H1 (cell line): ENCODE measurements at regions not wholly inside any gene's neighbourhood (a gene's known extent, or its start where the extent isn't known, plus 50 kb on each side); places are given as distances from the start of the nearest gene placed in this dataset.

Source experiments
- CTCF ChIA-PET: fragments of 300-600 bp; sonication (Branson Sonifier 250); formaldehyde crosslinking; loops from one replicate; lab custom pipeline; 2021; ENCODE audit not compliant: partially characterized antibody; lab: Charles Lee
- POLR2A ChIA-PET: fragments of 300-600 bp; sonication (Branson Sonifier 250); formaldehyde crosslinking; loops from one replicate; lab custom pipeline; 2021; ENCODE audit warnings: inconsistent platforms; ENCODE audit not compliant: partially characterized antibody; lab: Charles Lee
- DNase-seq, 2 experiments: peaks; one replicate each; pipeline versions ENCODE4 v3.0.0 to v3.0.0-alpha.2; 2010 to 2022; ENCODE audit warnings: low spot score in 2 of 2, low read depth in 1 of 2, mixed read lengths in 1 of 2
- FAIRE-seq: peaks from 2 replicates; lab custom pipeline; 2011; peaks lifted over from hg19 to GRCh38; lab: Jason Lieb, UNC
- H2AFZ ChIP-seq: 2 replicates; pipeline ENCODE4 v1.8.1; 2012; ENCODE audit warnings: low read length, inconsistent platforms
- H2AK5ac ChIP-seq: 2 replicates; pipeline ENCODE4 v1.6.1; 2013; ENCODE audit warnings: low read depth, low read length
- H2BK120ac ChIP-seq: replicated peaks from 2 replicates; pipeline ENCODE3; 2013; ENCODE audit warnings: low read depth, low read length, inconsistent platforms
- H2BK12ac ChIP-seq: 2 replicates; pipeline ENCODE4 v1.6.1; 2013; ENCODE audit warnings: low read depth, low read length
- H2BK15ac ChIP-seq: 2 replicates; pipeline ENCODE4 v1.6.1; 2013; ENCODE audit warnings: low read length
- H2BK20ac ChIP-seq: 2 replicates; pipeline ENCODE4 v1.6.1; 2013; ENCODE audit warnings: low read length
- H2BK5ac ChIP-seq: 2 replicates; pipeline ENCODE4 v1.6.1; 2013; ENCODE audit warnings: low read depth, low read length
- H3K14ac ChIP-seq: 2 replicates; pipeline ENCODE4 v1.6.1; 2013; ENCODE audit warnings: inconsistent platforms; ENCODE audit not compliant: insufficient read length
- H3K18ac ChIP-seq: 2 replicates; pipeline ENCODE4 v1.6.1; 2013; ENCODE audit warnings: low read length; ENCODE audit errors: extremely low read depth
- H3K23ac ChIP-seq: 2 replicates; pipeline ENCODE4 v1.6.1; 2013; ENCODE audit warnings: inconsistent platforms; ENCODE audit not compliant: insufficient read length
- H3K23me2 ChIP-seq: 2 replicates; pipeline ENCODE4 v1.6.1; 2013; ENCODE audit warnings: low read depth, low read length
- H3K27ac ChIP-seq: 2 replicates; pipeline ENCODE4 v1.6.1; 2011; ENCODE audit warnings: low read depth, low read length, inconsistent platforms
- H3K27me3 ChIP-seq, 4 experiments: replicated peaks in 1 of 4; 1 replicate in 1 of 4; 2 replicates in 3 of 4; pipeline versions ENCODE4 v1.6.1 to v1.8.1; 2011 to 2013; ENCODE audit warnings: low read length in 3 of 4, mild to moderate bottlenecking in 3 of 4, inconsistent platforms in 2 of 4, mixed read lengths in 2 of 4, moderate library complexity in 1 of 4; ENCODE audit not compliant: control insufficient read depth in 3 of 4, insufficient read depth in 3 of 4; ENCODE audit errors: extremely low read depth in 1 of 4
- H3K36me3 ChIP-seq, 4 experiments: 2 replicates each; pipeline versions ENCODE4 v1.6.1 to v1.8.1; 2011 to 2013; ENCODE audit warnings: mild to moderate bottlenecking in 4 of 4, low read length in 3 of 4, moderate library complexity in 2 of 4, control low read depth in 1 of 4, inconsistent platforms in 1 of 4; ENCODE audit not compliant: insufficient read depth in 4 of 4, control insufficient read depth in 2 of 4
- H3K4ac ChIP-seq: replicated peaks from 2 replicates; pipeline ENCODE3; 2013; ENCODE audit warnings: low read length, low read depth, mixed read lengths, inconsistent platforms; ENCODE audit not compliant: insufficient read length
- H3K4me1 ChIP-seq, 4 experiments: replicated peaks in 1 of 4; 1 replicate in 1 of 4; 2 replicates in 3 of 4; pipeline versions ENCODE4 v1.6.1 to v1.8.1; 2011 to 2013; ENCODE audit warnings: low read length in 3 of 4, inconsistent platforms in 2 of 4, mixed read lengths in 1 of 4; ENCODE audit not compliant: insufficient read depth in 4 of 4, control insufficient read depth in 3 of 4
- H3K4me2 ChIP-seq, 2 experiments: 2 replicates each; pipeline versions ENCODE4 v1.6.1 to v1.8.1; 2011 to 2013; ENCODE audit warnings: low read depth in 2 of 2, low read length in 2 of 2, control low read depth in 1 of 2, inconsistent platforms in 1 of 2, mild to moderate bottlenecking in 1 of 2; ENCODE audit not compliant: insufficient read depth in 1 of 2
- H3K4me3 ChIP-seq, 4 experiments: fragments of 200-600, 300-600 bp in 1 of 4; sonication (generic), shearing (Covaris generic), sonication (Bioruptor Twin) in 1 of 4; 2 replicates each; pipeline versions ENCODE4 v1.5.1 to v1.8.1; 2011 to 2016; ENCODE audit warnings: low read length in 4 of 4, low read depth in 3 of 4, control low read depth in 2 of 4, inconsistent platforms in 2 of 4, mild to moderate bottlenecking in 2 of 4, mixed read lengths in 1 of 4, moderate library complexity in 1 of 4; ENCODE audit not compliant: insufficient read depth in 2 of 4; ENCODE audit errors: extremely low read depth in 1 of 4
- H3K56ac ChIP-seq: replicated peaks from 2 replicates; pipeline ENCODE3; 2013; ENCODE audit warnings: low read depth, mild to moderate bottlenecking, mixed read lengths, low read length, inconsistent platforms; ENCODE audit not compliant: insufficient read length
- H3K79me1 ChIP-seq: 2 replicates; pipeline ENCODE4 v1.6.1; 2013; ENCODE audit warnings: low read depth, low read length, control low read depth
- H3K79me2 ChIP-seq, 2 experiments: 2 replicates each; pipeline versions ENCODE4 v1.6.1 to v1.8.1; 2012 to 2013; ENCODE audit warnings: low read length in 2 of 2, mild to moderate bottlenecking in 2 of 2, inconsistent platforms in 1 of 2; ENCODE audit not compliant: insufficient read depth in 2 of 2, control insufficient read depth in 1 of 2
- H3K9ac ChIP-seq, 4 experiments: replicated peaks in 1 of 4; 1 replicate in 1 of 4; 2 replicates in 3 of 4; pipeline versions ENCODE4 v1.6.1 to v1.8.1; 2011 to 2013; ENCODE audit warnings: low read depth in 3 of 4, low read length in 3 of 4, control low read depth in 2 of 4, mild to moderate bottlenecking in 2 of 4, moderate library complexity in 2 of 4, inconsistent platforms in 1 of 4; ENCODE audit errors: extremely low read depth in 1 of 4
- H3K9me3 ChIP-seq, 2 experiments: 2 replicates each; pipeline versions ENCODE4 v1.6.1 to v1.8.1; 2012 to 2013; ENCODE audit warnings: mild to moderate bottlenecking in 2 of 2, moderate library complexity in 2 of 2, control low read depth in 1 of 2, inconsistent platforms in 1 of 2, low read depth in 1 of 2, low read length in 1 of 2, mixed read lengths in 1 of 2; ENCODE audit not compliant: insufficient read depth in 2 of 2
- H4K20me1 ChIP-seq, 2 experiments: replicated peaks in 1 of 2; 2 replicates each; pipeline versions ENCODE3 to v1.8.1; 2011 to 2013; ENCODE audit warnings: inconsistent platforms in 2 of 2, low read length in 2 of 2, mild to moderate bottlenecking in 1 of 2; ENCODE audit not compliant: insufficient read depth in 2 of 2, control insufficient read depth in 1 of 2
- H4K5ac ChIP-seq: 2 replicates; pipeline ENCODE4 v1.6.1; 2013; ENCODE audit warnings: low read length, low read depth, mixed read lengths, inconsistent platforms; ENCODE audit not compliant: insufficient read length
- H4K8ac ChIP-seq: 2 replicates; pipeline ENCODE4 v1.8.0; 2013; ENCODE audit warnings: mild to moderate bottlenecking, moderate library complexity, low read length, inconsistent platforms; ENCODE audit not compliant: insufficient read depth; ENCODE audit errors: extremely low read depth
- H4K91ac ChIP-seq: replicated peaks from 2 replicates; pipeline ENCODE3; 2013; ENCODE audit warnings: low read length, mixed read lengths, inconsistent platforms; ENCODE audit not compliant: insufficient read length
- ATF2 ChIP-seq: IDR thresholded peaks from 2 replicates; pipeline ENCODE4 v1.6.1; 2012; ENCODE audit warnings: low read length, inconsistent platforms
- ATF3 ChIP-seq: IDR thresholded peaks from 2 replicates; pipeline ENCODE4 v1.6.1; 2011; ENCODE audit warnings: low read depth, mild to moderate bottlenecking, low read length; ENCODE audit not compliant: insufficient read depth
- CBX8 ChIP-seq: fragments of 300-800, 300-1000 bp; sonication (generic); IDR thresholded peaks from 2 replicates; pipeline ENCODE4 v1.7.1; 2016; ENCODE audit warnings: low read depth, low read length, borderline replicate concordance
- CEBPB ChIP-seq: IDR thresholded peaks from 2 replicates; pipeline ENCODE4 v1.6.1; 2012; ENCODE audit warnings: low read depth, low read length
- CTBP2 ChIP-seq: IDR thresholded peaks from 2 replicates; pipeline ENCODE4 v1.7.0; 2011; ENCODE audit warnings: borderline replicate concordance, mild to moderate bottlenecking, moderate library complexity, mixed read lengths, low read length; ENCODE audit not compliant: insufficient read depth, insufficient read length
- E2F6 ChIP-seq: IDR thresholded peaks from 2 replicates; pipeline ENCODE4 v1.6.1; 2012; ENCODE audit warnings: inconsistent platforms
- FOSL1 ChIP-seq: IDR thresholded peaks from 2 replicates; pipeline ENCODE4 v1.6.1; 2011; ENCODE audit warnings: mild to moderate bottlenecking, low read depth, low read length, moderate library complexity; ENCODE audit not compliant: insufficient read depth
- HDAC2 ChIP-seq, 2 experiments: fragments of 300-600 bp in 1 of 2; sonication (generic) in 1 of 2; IDR thresholded peaks; 2 replicates each; pipeline ENCODE4 v1.6.1; 2011 to 2012; ENCODE audit warnings: low read depth in 2 of 2, low read length in 2 of 2, mild to moderate bottlenecking in 2 of 2, moderate library complexity in 2 of 2, borderline replicate concordance in 1 of 2, inconsistent platforms in 1 of 2
- POLR2A ChIP-seq, 2 experiments: IDR thresholded peaks; 1 replicate in 1 of 2; 2 replicates in 1 of 2; pipeline ENCODE4 v1.6.1; 2011; ENCODE audit warnings: low read depth in 2 of 2, low read length in 2 of 2, mild to moderate bottlenecking in 2 of 2; ENCODE audit errors: control extremely low read depth in 1 of 2
- SIRT6 ChIP-seq: IDR thresholded peaks from one replicate; pipeline ENCODE4 v1.7.1; 2012; ENCODE audit warnings: low read length, inconsistent platforms
- SP4 ChIP-seq: IDR thresholded peaks from 2 replicates; pipeline ENCODE4 v1.6.1; 2012; ENCODE audit warnings: low read length, inconsistent platforms
- TCF12 ChIP-seq: IDR thresholded peaks from 2 replicates; pipeline ENCODE4 v1.6.1; 2011; ENCODE audit warnings: low read depth, mild to moderate bottlenecking, low read length
- TEAD4 ChIP-seq: IDR thresholded peaks from 2 replicates; pipeline ENCODE4 v1.6.1; 2012; ENCODE audit warnings: low read depth, low read length, inconsistent platforms, mixed read lengths
- WGBS, 2 experiments: shearing (Covaris generic) in 1 of 2; methylation state at CpG; one replicate each; pipeline versions ENCODE4 v1.1.6 to v1.1.7; 2013 to 2015; ENCODE audit warnings: low lambda C conversion rate in 2 of 2, mixed read lengths in 2 of 2, inconsistent platforms in 1 of 2, low coverage in 1 of 2, missing lambda C conversion rate in 1 of 2; ENCODE audit not compliant: insufficient replicate concordance in 2 of 2, insufficient coverage in 1 of 2, insufficient read length in 1 of 2; ENCODE audit errors: extremely low coverage in 1 of 2, missing lambda C conversion rate in 1 of 2; 5-methylcytosine and 5-hydroxymethylcytosine counted together

- no peak overlapping the region for H2BK12ac ChIP-seq
- POLR2A ChIA-PET = no interaction called here
- H2BK20ac ChIP-seq = no peak overlapping the region
- TF ChIP-seq HDAC2 (IDR thresholded peaks at IDR 0.05; ENCODE audit: borderline replicate concordance in 1 of 2, low read depth in 2 of 2, low read length in 2 of 2) (no peak), ATF3 (no peak), CBX8 (no peak), E2F6 (no peak), FOSL1 (no peak), SP4 (no peak), POLR2A (IDR thresholded peaks at IDR 0.05; ENCODE audit: control extremely low read depth in 1 of 2, low read depth in 2 of 2, low read length in 2 of 2) (no peak), SIRT6 (no peak), CTBP2 (no peak), ATF2 (no peak), CEBPB (no peak), TCF12 (no peak), TEAD4 (no peak)
- H2AK5ac ChIP-seq = no peak overlapping the region
- H3K9ac ChIP-seq = no peak overlapping the region
- no peak overlapping the region for H4K5ac ChIP-seq
- CTCF ChIA-PET = no interaction called here
- H2AFZ ChIP-seq = no peak overlapping the region
- no peaks in the 10 kb centered on the region for H3K79me2 ChIP-seq
- H3K4me3 ChIP-seq = no peak overlapping the region
- DNase-seq (no peak), FAIRE-seq (no peak)
- no peaks in the 10 kb centered on the region for H3K79me1 ChIP-seq
- H3K23ac ChIP-seq = no peak overlapping the region
- H3K9me3 ChIP-seq = no peaks in the 10 kb centered on the region
- no peak overlapping the region for H2BK15ac ChIP-seq
- H4K20me1 ChIP-seq = no peaks in the 10 kb centered on the region
- H3K4me1 ChIP-seq = no peaks in the 10 kb centered on the region; a peak in 1 of 7 replicates
- H4K8ac ChIP-seq = no peak overlapping the region
- no peak overlapping the region for H3K4me2 ChIP-seq
- H3K27ac ChIP-seq = no peak overlapping the region
- H3K27me3 ChIP-seq = no peaks in the 10 kb centered on the region
- H2BK120ac ChIP-seq = no peak overlapping the region
- no peak overlapping the region for H3K14ac ChIP-seq
- H3K23me2 ChIP-seq = no peaks in the 10 kb centered on the region
- H4K91ac ChIP-seq = no peak overlapping the region
- H3K18ac ChIP-seq = no peak overlapping the region
- 80% methylated on average over 4 of the region's 4 CpGs; no CpG with 5 or more reads in 1 of the 2 experiments for WGBS, 2 experiments
- no peak overlapping the region for H3K56ac ChIP-seq
- H2BK5ac ChIP-seq = no peak overlapping the region
- H3K4ac ChIP-seq = no peak overlapping the region
- H3K36me3 ChIP-seq = no peaks in the 10 kb centered on the region
Measured at GRCh38 chr10:113390896-113391295, 162.0 kb upstream of the HABP2 start.
